ENCODE measurements at regions not wholly inside any gene's neighbourhood (a gene's known extent, or its start where the extent isn't known, plus 50 kb on each side); places are given as distances from the start of the nearest gene placed in this dataset.

DNA sequence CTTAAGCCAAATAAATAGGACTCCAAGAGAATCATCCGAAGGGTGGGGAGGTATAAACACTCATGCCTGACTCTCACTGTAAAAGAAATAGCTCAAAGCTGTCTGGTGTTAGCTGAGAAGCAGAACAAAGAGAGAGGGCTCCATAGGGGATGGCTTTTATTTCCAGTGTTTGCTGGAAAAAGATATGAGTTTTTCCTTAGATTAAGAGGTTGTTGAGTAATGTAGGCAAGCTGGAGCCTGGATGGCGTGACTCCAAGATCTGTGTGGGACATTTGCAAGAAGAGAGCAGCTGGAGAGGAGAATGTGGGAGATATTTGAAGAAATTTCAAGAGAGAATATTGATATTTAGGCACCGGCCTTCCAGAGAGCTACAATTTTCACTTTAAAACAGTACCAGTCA is 793.7 kb upstream of the RGMB start:
- Histone ChIP-seq H3K36me3 (ENCODE audit: insufficient read depth, low read length) (no peaks in the 10 kb centered on the region), H3K79me2 (replicated peaks; ENCODE audit: insufficient read depth, low read length) (no peaks in the 10 kb centered on the region), H3K9me2 (ENCODE audit: insufficient read depth, low read length) (no peaks in the 10 kb centered on the region), H3K9ac (ENCODE audit: low read length) (no peak overlapping the region), H3K9me3 (ENCODE audit: low read length) (no peaks in the 10 kb centered on the region), H2AFZ (ENCODE audit: low read depth, low read length) (no peak overlapping the region), H3K4me2 (ENCODE audit: low read length) (no peak overlapping the region), H3F3A (ENCODE audit: insufficient read depth, low read length, poor library complexity, severe bottlenecking) (no peaks in the 10 kb centered on the region), H4K20me1 (ENCODE audit: insufficient read depth) (no peaks in the 10 kb centered on the region), H3K27me3 (ENCODE audit: insufficient read depth, low read depth, low read length) (no peaks in the 10 kb centered on the region), H3K27ac (ENCODE audit: low read length) (no peak overlapping the region), H3K4me3 (ENCODE audit: low read length) (no peak overlapping the region)
- TF ChIP-seq, protein P1, sequence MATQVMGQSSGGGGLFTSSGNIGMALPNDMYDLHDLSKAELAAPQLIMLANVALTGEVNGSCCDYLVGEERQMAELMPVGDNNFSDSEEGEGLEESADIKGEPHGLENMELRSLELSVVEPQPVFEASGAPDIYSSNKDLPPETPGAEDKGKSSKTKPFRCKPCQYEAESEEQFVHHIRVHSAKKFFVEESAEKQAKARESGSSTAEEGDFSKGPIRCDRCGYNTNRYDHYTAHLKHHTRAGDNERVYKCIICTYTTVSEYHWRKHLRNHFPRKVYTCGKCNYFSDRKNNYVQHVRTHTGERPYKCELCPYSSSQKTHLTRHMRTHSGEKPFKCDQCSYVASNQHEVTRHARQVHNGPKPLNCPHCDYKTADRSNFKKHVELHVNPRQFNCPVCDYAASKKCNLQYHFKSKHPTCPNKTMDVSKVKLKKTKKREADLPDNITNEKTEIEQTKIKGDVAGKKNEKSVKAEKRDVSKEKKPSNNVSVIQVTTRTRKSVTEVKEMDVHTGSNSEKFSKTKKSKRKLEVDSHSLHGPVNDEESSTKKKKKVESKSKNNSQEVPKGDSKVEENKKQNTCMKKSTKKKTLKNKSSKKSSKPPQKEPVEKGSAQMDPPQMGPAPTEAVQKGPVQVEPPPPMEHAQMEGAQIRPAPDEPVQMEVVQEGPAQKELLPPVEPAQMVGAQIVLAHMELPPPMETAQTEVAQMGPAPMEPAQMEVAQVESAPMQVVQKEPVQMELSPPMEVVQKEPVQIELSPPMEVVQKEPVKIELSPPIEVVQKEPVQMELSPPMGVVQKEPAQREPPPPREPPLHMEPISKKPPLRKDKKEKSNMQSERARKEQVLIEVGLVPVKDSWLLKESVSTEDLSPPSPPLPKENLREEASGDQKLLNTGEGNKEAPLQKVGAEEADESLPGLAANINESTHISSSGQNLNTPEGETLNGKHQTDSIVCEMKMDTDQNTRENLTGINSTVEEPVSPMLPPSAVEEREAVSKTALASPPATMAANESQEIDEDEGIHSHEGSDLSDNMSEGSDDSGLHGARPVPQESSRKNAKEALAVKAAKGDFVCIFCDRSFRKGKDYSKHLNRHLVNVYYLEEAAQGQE (IDR thresholded peaks at IDR 0.05; ENCODE audit: borderline replicate concordance): no peak
- no peak for TF ChIP-seq MXI1 (conservative IDR thresholded peaks at IDR 0.05; ENCODE audit: poor library complexity, severe bottlenecking)
- TF ChIP-seq EP300 (conservative IDR thresholded peaks at IDR 0.05; ENCODE audit: poor library complexity, severe bottlenecking): no peak
- TF ChIP-seq, protein P2, sequence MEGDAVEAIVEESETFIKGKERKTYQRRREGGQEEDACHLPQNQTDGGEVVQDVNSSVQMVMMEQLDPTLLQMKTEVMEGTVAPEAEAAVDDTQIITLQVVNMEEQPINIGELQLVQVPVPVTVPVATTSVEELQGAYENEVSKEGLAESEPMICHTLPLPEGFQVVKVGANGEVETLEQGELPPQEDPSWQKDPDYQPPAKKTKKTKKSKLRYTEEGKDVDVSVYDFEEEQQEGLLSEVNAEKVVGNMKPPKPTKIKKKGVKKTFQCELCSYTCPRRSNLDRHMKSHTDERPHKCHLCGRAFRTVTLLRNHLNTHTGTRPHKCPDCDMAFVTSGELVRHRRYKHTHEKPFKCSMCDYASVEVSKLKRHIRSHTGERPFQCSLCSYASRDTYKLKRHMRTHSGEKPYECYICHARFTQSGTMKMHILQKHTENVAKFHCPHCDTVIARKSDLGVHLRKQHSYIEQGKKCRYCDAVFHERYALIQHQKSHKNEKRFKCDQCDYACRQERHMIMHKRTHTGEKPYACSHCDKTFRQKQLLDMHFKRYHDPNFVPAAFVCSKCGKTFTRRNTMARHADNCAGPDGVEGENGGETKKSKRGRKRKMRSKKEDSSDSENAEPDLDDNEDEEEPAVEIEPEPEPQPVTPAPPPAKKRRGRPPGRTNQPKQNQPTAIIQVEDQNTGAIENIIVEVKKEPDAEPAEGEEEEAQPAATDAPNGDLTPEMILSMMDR (IDR thresholded peaks at IDR 0.05; ENCODE audit: poor library complexity, severe bottlenecking): no peak
- no peak for TF ChIP-seq TAF1 (IDR thresholded peaks at IDR 0.05; ENCODE audit: low read depth)
- TF ChIP-seq SMC3 (conservative IDR thresholded peaks at IDR 0.05; ENCODE audit: poor library complexity): no peak

GRCh38 chr5:97980291-97980690 is 793.2 kb upstream of the RGMB start:
- Histone ChIP-seq H3K27ac (ENCODE audit: low read length) (no peak overlapping the region), H3K36me3 (ENCODE audit: insufficient read depth, low read length) (no peaks in the 10 kb centered on the region), H3K9me3 (ENCODE audit: low read length) (no peaks in the 10 kb centered on the region), H3K79me2 (replicated peaks; ENCODE audit: insufficient read depth, low read length) (no peaks in the 10 kb centered on the region), H3F3A (ENCODE audit: insufficient read depth, low read length, poor library complexity, severe bottlenecking) (no peaks in the 10 kb centered on the region), H4K20me1 (ENCODE audit: insufficient read depth) (no peaks in the 10 kb centered on the region), H3K9ac (ENCODE audit: low read length) (no peak overlapping the region), H3K4me2 (ENCODE audit: low read length) (no peak overlapping the region), H3K4me3 (ENCODE audit: low read length) (no peak overlapping the region), H3K27me3 (ENCODE audit: insufficient read depth, low read depth, low read length) (no peaks in the 10 kb centered on the region), H2AFZ (ENCODE audit: low read depth, low read length) (no peak overlapping the region), H3K9me2 (ENCODE audit: insufficient read depth, low read length) (no peaks in the 10 kb centered on the region)
- TF ChIP-seq POLR2AphosphoS5 (IDR thresholded peaks at IDR 0.05) (no peak), RAD21 (conservative IDR thresholded peaks at IDR 0.05) (no peak), EZH2 (IDR thresholded peaks at IDR 0.05; ENCODE audit: borderline replicate concordance, insufficient read depth, low read length, poor library complexity, severe bottlenecking) (no peak), TAF1 (IDR thresholded peaks at IDR 0.05; ENCODE audit: low read depth) (no peak), MXI1 (conservative IDR thresholded peaks at IDR 0.05; ENCODE audit: poor library complexity, severe bottlenecking) (no peak), EP300 (conservative IDR thresholded peaks at IDR 0.05; ENCODE audit: poor library complexity, severe bottlenecking) (no peak), SMC3 (conservative IDR thresholded peaks at IDR 0.05; ENCODE audit: poor library complexity) (no peak)
- TF ChIP-seq, protein P1 (IDR thresholded peaks at IDR 0.05; ENCODE audit: borderline replicate concordance): no peak
- TF ChIP-seq, protein P2 (IDR thresholded peaks at IDR 0.05; ENCODE audit: poor library complexity, severe bottlenecking): no peak
